ENCODE measurements at regions not wholly inside any gene's neighbourhood (a gene's known extent, or its start where the extent isn't known, plus 50 kb on each side); places are given as distances from the start of the nearest gene placed in this dataset.
"Not testable (repeated sequence)": the region's sequence is repeated elsewhere in the genome, so short reads cannot be mapped to it uniquely, and the experiment has no call there.

DNA sequence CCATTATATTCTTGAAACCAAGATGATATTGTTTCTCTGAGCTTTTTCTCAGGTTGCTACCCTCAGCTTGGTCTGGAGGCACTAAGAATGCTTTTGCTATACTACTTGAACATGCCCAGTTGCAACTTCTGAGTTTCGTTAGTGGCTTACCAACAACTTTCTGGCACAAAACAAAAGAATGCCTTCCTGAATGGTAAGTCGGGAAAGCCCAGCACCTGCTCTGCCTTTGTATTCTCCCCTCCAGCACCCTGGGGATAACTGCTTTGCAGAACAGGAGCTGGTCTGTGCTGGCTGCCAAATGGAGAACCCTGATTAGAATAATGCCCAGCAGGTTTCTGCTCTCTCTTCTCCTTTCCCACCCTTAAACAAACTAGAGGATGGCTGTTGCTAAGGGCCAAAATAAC, 149.3 kb downstream of the TGFB2 start:
- no peak for DNase-seq

DNA sequence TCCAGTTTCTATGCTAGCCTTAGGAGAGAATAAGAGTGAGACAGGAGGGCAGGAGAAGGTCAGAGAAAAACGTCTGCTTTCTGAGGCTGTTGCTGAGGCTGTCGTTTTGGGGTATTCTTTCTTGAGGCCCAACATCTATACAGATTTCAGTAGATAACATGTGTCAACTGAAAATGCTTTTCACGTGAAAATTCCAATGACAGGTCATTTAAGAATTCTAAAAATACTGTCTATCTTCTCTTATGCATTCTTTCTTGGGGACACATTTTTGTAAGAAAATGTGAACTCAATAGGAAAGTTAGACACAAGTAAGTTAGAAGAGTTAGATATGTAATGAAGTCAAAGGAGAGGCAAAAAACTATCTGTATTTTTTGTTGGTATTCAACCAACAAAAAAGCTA, 150.8 kb downstream of the TGFB2 start:
- DNase-seq = no peak

DNA sequence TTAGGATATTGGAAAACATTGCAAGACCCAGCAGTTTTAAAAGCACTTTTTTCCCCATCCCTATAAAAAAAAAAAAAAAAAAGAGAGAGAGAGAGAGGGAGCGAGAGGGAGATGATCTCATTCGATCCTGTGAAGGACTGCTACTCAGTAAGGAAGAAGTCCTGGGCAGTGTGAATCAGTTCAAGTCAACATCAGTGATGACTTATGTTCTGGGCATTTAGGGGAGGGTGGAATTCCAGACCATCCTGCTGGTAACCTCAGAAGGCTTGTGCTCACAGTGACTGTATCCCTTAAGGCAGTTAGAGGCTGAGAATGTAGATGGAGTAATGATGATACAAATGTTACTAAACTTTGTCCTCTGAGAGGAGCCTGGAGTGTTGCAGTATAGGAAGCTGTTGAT, 151.4 kb downstream of the TGFB2 start:
- DNase-seq = no peak

DNA sequence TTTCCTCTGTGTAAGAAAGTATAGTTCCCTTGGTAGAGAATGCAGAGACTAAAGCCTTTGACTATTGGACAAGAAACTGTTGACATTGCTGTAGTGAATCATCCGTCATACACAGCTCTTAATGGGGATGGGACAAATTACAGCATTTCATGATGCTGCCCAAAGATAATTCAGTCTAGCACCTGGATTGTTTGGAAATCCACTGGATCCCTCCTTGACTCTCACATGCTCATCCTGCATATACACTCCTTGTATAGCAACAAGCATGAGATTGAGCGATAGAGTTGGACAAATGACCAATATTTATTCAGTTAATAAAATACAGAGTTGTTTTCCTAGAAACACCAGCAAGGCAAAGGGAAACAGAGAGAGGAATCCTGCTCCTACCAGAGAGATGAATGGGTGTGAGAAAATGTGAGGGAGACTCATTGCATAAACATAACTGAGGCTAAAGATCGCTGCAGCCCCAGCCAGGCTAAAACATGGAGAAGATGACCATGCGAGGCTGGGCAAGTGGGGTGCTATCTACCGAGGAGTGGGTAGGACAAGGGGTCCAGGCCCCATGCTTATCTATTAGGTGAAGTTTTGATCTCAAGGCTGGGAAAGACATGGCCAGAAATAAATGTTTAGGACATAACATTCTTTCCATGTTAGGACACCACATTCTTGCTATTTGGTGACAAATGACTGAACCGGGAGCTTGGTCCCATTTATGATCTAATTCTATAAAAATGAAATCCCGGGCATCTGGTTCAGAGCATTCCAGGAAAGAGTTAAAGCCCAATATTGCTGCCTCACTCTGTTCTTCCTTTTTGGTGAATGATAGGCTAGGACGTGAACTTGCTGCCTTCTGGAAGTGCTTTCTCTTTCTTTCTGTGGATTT, 153.2 kb downstream of the TGFB2 start:
- no peak for DNase-seq

DNA sequence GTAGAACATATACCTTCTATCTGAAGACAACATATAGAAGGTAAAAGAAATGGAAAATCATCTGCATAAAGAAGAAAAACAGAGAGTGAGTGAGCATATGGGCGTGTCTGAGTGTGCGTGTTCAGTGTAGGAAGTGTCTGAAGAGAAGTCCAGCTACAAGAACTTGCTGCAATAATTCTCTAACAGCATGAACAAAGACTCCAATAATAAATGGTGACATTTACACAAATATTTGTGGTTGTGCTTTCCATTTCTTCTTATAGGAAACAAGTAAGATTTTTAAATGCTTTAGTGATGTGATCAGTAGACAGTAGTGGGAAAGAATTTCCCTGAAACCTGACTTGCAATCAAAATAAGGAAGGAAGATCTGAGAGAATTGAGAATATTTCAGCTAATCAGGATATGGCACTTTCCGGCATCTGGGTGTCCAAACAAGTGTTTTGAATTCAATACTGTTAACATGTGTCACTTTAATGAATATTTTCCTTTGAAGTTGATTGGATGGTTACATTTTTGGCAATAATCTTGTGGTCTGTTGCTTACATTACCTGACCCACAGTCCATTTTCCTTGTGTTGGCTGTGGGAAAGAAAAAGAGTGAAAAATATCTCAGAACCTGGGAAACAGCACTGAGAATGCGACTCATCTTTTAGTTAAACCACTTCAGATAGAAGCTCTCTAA, 154.0 kb downstream of the TGFB2 start:
- DNase-seq = no peak

DNA sequence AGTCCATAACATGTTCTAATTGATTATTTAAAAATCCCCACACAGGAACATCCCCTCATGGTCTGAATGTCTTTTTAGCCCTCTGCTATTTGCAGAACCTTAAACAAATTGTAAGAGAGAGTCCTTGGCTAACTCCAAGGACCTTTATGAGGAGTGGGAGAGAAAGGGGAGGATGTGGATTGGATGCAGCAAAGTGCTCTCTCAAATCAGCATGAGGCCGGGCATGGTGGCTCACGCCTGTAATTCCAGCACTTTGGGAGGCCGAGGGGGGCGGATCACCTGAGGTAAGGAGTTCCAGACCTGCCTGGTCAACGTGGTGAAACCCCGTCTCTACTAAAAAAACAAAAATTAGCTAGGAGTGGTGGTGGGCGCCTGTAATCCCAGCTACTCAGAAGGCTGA, 154.8 kb downstream of the TGFB2 start:
- DNase-seq = no peak

DNA sequence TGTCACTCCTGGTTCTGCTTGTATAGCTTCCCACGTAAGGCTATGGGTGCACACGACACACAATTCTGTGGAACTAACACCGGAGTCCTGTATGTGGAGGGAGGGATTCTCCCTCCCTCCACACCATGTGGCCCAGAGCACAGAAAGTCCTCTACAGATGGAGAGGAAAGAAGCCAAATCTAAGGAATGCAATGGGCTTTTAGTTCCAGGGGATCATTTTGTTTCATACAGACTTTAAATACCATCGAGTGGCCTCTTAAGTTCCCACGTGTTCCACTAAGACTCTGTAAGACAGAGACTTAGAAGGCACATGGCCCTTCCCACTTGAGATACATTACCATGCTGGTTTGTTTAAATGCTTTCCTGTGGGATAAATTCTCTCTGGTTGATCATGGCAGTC, 156.0 kb downstream of the TGFB2 start:
- no peak for DNase-seq

DNA sequence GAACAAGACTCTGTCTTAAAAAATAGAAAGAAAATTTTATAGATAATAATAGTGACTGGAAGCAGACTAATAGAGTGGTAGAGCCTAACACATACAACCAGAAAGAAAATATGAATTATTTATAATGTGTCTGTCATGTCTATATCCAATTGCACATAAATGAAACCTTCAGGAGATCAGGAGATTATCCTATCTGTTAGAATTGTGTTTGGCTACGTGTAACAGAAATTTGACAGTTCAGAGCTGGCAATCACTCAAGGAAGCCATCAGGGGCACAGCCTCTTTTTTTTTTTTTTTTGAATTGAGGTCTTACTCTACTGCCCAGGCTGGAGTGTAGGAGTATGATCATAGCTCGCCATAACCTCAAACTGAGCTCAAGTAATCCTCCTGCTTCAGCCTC, 157.2 kb downstream of the TGFB2 start:
- DNase-seq = no peak

DNA sequence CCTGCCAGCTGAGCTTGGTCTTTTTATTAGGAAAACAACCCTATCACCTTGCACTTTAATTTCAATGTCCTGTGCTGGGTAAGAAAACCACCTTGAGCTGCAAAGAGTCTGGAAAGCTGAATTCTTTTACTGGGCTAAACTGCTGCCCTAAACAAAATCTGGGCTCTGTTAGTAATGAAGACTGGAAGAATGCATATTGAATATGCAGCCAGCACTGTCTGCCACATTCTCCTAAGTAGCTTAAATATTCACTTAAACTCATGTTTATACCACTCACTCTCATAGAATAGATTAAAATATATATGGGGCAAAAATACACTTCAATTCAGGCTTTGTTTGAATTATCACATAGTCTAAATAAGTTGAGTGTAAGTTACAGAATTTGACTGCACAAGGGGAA, 158.0 kb downstream of the TGFB2 start:
- no peak for DNase-seq

DNA sequence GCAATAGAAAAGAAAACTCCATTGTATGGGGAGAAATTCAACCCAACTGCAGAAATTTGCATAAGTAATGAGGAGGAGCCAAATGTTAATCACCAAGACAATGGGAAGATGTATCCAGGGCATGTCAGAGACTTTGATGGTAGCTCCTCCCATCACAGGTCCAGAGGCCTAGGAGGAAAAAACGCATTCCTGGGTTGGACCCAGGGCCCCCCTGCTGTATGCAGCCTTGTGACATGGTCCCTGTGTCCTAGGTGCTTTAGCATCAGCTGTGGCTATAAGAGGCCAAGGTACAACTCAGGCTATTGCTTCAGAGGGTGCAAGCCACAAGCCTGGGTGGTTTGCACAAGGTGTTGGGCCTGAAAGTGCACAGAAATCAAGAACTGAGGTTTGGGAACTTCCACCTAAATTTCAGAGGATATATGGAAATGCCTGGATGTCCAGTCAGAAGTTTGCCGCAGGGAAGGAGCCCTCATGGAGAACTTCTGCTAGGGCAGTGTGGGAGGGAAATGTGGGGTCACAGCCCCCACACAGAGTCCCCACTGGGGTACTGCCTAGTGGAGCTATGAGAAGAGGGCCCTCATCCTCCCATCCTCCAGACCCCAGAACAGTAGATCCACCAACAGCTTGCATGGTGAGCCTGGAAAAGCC, 162.3 kb downstream of the TGFB2 start:
- DNase-seq = no peak

DNA sequence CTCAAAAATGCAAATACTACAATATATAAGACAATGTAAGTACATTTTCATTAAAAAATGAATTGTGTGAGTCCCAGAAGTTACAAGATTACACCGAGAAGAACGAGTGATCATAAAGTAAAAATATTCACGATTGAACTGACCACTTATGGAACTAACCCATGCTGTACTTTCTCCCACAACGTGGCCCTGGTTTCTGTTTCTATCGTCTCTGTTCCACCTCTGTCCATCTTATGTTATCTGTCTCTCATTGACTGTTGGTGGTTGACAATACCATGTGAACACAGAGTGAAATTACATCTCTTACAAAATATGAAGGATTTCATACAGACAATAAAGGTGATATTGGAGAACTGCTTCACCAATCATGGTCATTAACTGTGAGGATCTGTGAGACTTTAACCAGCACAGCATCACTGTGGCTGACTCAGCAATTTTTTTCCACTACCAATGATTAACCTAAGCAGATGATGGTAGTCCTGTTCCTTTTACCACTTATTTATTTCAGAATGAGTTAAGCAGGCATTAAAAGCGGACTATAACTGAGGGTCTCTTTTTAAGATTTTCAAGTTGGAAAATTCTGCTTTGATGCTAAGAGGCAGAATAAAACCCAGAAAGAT, 165.1 kb downstream of the TGFB2 start:
- no peak for DNase-seq

DNA sequence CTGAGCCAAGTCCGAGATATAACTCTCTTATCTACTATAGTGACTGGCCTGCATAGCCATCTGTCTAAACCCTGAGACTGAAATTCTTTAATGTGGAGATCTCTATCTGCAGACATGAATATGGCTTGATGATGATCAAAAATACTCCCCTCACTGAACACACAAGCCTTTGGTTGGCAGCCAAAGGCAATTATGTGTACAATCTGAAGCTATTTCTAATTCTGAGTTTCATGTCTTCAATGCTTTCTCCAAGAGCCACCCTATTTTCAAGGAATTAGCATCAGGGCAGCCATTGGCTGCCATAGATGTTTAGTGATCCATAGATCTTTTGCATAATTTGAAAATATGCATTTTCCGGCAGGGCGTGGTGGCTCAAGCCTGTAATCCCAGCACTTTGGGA, 168.2 kb downstream of the TGFB2 start:
- DNase-seq = no peak

DNA sequence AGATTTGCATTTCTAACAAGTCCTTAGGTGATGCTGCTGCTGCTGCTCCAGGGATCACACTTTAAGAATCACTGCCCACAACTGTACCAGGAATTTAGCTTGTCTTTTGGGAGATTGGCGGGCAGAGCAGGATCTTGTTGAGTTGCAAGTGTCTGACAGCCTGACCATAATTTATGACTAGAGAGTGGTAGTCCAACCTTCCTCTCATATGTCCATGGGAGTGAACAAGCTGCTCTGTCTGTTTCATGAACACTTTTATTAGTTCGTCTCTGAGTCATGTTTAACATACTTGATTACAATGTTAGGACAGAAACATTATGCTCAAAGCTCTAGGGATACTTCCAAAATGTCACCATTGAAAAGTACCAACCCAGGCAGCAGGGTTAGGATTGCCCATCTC, 169.6 kb downstream of the TGFB2 start:
- DNase-seq = no peak

DNA sequence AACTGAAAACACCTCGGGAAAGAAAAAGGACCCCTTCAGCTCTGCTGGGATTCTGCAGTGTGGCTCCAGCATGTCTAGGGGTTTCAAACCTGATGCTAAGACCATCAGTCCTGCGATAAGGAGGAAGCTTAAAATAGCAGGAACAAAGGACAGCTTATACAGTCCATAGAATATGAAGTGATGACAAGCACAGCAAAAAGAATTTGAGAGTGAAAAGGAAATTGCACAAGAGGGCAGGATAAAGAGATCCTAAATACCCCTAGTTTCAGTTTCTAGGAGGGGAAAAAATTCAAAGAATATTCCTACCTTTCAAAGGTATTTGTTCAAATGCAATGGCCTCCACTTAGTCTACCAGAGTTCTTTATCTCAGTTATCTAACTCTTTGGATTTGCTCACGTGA, 171.4 kb downstream of the TGFB2 start:
- DNase-seq = no peak

DNA sequence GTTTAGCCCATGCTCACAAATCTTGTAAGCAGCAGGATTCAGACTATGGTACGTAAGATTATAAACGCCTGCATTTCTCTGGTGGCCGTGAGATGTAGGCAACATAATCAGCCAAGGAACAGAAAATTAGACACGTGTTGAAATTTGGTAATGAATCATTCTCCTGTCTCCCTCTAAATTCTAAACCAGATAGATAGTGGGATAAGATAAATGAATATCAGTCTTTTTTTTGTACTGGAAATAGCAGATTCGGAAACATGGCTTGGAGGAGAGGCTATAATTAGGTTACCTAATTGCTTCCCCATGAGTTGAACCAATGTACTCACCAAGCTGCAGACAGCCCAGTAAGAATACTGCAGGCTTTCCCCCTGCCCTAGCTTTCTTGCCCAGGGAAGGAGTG, 172.3 kb downstream of the TGFB2 start:
- DNase-seq = no peak

DNA sequence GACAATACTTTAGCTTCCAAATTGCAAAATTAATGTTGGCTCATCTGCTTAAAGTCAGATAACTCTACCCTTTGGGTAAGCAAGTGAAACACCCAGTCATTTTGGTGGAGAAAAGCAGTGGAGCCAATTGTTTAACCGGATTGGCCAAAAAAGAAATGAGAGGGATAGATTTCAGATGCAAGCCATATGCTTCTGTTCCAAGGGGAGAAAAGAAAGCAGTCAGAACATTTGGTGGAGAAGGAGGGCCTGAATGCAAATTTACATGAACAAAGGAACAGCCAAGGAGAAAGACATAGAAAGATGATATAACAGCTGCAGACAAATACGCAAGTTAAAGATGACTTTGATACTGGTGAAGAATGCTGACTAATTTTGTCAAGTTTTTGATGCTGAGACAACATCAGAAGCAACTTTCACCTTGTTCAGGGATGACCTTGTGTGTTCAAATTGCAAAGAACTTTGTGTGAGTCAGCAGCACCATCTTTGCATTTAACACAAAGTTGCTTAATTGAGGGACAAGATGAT, 173.1 kb downstream of the TGFB2 start:
- no peak for DNase-seq

DNA sequence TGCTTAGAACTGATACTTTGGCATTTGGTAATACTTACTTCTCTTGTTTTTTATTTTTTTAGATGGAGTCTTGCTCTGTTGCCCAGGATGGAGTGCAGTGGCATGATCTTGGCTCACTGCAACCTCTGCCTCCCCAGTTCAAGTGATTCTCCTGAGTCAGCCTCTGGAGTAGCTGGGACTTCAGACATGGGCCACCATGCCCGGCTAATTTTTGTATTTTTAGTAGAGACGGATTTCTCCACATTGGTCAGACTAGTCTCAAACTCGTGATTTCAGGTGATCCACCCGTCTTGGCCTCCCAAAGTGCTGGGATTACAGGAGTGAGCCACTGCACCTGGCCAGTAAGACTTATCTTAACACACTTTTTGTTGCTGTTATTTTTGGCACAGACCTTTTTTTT, 175.5 kb downstream of the TGFB2 start:
- DNase-seq = not testable (repeated sequence)

DNA sequence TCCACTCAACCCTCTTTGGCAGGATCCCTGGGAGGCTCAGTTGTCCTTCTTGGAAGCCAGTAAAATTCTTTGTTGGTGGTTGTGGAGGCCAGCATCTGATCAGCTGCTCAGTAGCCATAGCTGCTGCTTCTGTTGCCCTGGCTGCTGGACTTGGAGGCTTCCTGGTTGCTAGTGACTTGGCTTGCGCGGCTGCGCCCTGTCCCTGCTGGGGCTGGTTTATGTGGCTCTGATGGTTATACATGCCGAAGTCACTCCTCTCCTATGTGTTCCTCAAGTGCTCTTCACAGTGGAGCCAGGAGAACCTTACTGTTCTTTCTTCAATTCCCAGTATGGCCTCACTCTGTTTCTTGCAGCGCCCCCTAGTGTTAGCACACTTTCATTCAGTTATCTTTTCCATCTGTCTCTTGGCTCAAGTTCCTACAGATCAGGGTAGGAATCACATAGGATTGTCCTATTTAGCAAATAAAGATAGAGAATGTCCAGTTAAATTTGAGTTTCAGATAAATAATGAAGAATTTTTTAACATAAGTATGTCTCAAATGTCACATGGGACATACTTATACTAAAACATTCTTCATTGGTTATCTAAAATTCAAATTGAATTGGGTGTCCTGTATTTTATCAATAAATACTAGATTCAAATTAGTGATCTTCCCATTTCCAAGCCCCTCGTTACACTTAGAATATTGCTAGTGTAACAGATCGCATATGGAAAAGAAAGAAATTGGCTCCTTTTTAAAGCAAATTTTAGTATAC, 176.5 kb downstream of the TGFB2 start:
- peak; percentile 2 for DNase-seq

DNA sequence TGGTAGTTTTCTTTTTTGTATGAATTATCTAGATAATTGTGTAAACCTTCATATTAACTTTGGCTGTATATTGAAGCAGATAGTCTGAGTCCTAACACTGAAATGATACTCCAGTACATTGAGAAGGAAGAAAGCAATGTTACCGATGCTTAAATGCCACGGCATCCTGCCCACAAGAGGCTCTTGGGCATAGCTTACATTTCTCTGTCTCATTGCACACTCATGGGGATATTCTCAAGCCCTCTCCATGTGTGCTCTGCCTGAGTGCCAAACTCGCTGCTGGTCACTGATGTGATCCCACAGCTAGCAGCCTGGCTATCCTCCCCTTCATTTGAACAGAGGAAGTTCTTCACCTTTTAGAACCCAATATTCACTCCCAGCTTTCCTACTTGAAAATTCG, 179.4 kb downstream of the TGFB2 start:
- no peak for DNase-seq

DNA sequence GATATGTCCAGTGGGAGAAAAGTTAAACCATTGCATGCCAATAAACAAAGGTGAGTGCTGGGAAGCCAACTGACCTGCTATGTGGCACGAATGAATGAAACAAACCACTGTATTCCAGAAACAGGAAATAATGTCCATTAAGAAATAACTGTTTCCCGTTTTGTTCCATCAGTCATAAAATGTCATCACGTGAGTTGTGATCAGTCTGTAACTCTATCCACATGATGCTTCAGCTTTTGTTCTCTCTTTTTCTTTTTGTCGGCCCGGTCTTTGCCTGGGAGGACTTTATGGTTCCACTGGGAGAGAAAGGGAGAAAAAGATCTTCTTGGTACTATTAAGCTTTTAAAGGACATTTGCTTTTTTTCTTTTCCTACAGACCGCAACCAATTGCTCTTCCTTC, 179.9 kb downstream of the TGFB2 start:
- no peak for DNase-seq

DNA sequence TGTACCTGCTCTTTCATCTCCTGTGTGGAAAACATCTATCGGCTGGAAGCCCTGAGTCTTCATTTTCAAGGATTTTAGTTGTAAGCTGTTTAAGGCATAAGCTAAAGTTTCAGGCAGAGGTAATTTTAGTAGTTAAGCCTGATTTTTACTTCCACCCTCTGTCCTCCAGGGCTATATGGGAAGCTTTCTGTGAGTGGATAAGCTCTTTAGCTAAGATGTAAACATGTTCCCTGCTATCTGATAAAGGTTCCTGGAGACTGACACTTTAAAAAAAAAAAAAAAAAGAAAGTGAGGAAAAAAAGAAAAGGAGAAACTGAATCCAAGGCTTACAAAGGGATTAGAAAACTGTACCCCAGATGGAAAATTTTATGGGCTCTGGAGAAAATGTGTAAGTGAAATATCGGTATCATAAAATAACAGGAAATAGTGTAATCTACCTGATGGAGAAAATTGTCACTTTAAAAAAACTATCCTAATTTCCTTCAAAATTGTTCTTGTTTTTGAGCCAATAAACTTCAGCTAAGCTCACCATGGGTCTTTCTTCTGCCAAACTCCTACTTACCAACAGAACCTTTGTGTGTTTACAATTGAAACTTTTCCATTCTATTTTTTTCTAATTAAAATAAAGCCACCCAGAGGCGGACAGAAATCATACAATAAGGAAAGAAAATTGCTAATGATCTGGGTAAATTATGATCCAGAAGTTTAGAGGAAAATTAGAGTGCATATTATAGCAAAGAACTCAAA, 180.5 kb downstream of the TGFB2 start:
- DNase-seq = no peak

DNA sequence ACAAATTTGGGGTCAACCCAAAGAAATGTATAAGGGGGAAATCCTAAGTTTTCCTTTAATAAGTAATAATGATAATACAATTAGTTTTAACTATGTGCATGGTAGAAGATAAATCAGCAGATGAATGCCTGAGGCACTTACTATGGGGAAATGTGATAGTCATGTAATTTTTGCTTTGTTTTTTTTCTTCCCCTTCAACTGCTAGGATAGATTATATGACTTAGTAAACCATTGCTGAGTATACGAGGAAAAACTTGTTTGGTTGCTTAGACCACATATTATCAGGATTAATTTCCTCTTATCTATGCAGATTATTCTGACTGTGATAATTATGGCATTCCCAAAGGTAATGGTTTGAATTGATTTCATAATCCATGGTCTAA, 181.1 kb downstream of the TGFB2 start:
- DNase-seq = no peak

All from effector CD4-positive, alpha-beta T cell (primary cell).